ENCODE measurements at regions not wholly inside any gene's neighbourhood (a gene's known extent, or its start where the extent isn't known, plus 50 kb on each side); places are given as distances from the start of the nearest gene placed in this dataset.

DNA sequence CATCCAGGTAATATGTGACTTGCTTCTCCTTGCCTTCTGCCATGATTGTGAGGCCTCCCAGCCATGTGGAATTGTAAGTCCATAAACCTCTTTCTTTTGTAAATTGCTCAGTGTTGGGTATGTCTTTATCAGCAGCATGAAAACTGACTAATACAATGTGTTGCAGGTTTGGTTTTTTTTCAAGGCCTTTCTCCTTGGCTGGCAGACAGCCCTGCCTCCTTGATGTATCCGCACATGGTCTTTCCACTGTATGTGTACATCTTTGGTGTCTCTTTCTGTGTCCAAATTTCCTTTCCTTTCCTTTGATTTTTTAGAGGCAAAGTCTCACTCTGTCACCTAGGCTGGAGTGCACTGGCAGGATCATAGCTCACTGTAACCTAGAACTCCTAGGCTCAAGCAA is 260.1 kb downstream of the TUSC7 start:
- 96 to 100% (median 98%) methylated on average over 1 of the region's 1 CpG for WGBS, 3 donors
- Histone ChIP-seq H3K27me3 (ENCODE audit: insufficient read depth in 3 of 3, low read length in 2 of 3) (no peaks in the 10 kb centered on the region), H3K4me3 (no peak overlapping the region), H3K27ac (no peak overlapping the region), H3K9me3 (no peaks in the 10 kb centered on the region), H3K36me3 (ENCODE audit: insufficient read depth in 1 of 2, low read depth in 1 of 2) (no peaks in the 10 kb centered on the region), H3K4me1 (no peaks in the 10 kb centered on the region)
- intact Hi-C loops (cut with DNase I), result no loop called here
- TF ChIP-seq, protein P1, sequence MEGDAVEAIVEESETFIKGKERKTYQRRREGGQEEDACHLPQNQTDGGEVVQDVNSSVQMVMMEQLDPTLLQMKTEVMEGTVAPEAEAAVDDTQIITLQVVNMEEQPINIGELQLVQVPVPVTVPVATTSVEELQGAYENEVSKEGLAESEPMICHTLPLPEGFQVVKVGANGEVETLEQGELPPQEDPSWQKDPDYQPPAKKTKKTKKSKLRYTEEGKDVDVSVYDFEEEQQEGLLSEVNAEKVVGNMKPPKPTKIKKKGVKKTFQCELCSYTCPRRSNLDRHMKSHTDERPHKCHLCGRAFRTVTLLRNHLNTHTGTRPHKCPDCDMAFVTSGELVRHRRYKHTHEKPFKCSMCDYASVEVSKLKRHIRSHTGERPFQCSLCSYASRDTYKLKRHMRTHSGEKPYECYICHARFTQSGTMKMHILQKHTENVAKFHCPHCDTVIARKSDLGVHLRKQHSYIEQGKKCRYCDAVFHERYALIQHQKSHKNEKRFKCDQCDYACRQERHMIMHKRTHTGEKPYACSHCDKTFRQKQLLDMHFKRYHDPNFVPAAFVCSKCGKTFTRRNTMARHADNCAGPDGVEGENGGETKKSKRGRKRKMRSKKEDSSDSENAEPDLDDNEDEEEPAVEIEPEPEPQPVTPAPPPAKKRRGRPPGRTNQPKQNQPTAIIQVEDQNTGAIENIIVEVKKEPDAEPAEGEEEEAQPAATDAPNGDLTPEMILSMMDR (IDR thresholded peaks at IDR 0.05), result no peak
- ATAC-seq, result no peak
- no peak for DNase-seq

- Histone ChIP-seq H3K9me3 (no peaks in the 10 kb centered on the region), H3K27me3 (ENCODE audit: insufficient read depth in 3 of 3, low read length in 2 of 3) (no peaks in the 10 kb centered on the region), H3K4me3 (no peak overlapping the region), H3K4me1 (no peaks in the 10 kb centered on the region), H3K36me3 (ENCODE audit: insufficient read depth in 1 of 2, low read depth in 1 of 2) (no peaks in the 10 kb centered on the region), H3K27ac (no peak overlapping the region)
- DNase-seq (no peak), ATAC-seq (no peak)
- intact Hi-C loops (cut with DNase I), result no loop called here
- TF ChIP-seq, protein P1 (IDR thresholded peaks at IDR 0.05), result no peak
- WGBS, 3 donors, result 25 to 39% (median 32%) methylated on average over 4 of the region's 4 CpGs
These were observed 262.0 kb downstream of the TUSC7 start for GRCh38 chr3:116971531-116971930.

GRCh38 chr3:116974702-116975101 is 265.1 kb downstream of the TUSC7 start:
- TF ChIP-seq, protein P1 (IDR thresholded peaks at IDR 0.05), result no peak
- 36 to 89% (median 58%) methylated on average over 1 of the region's 1 CpG for WGBS, 3 donors
- Histone ChIP-seq H3K36me3 (ENCODE audit: insufficient read depth in 1 of 2, low read depth in 1 of 2) (no peaks in the 10 kb centered on the region), H3K4me3 (no peak overlapping the region), H3K27me3 (ENCODE audit: insufficient read depth in 3 of 3, low read length in 2 of 3) (no peaks in the 10 kb centered on the region), H3K9me3 (no peaks in the 10 kb centered on the region), H3K27ac (no peak overlapping the region), H3K4me1 (no peaks in the 10 kb centered on the region)
- intact Hi-C loops (cut with DNase I), result no loop called here
- DNase-seq, result no peak
- ATAC-seq, result no peak

GRCh38 chr3:116977441-116977840 is 267.9 kb downstream of the TUSC7 start:
- Histone ChIP-seq H3K36me3 (ENCODE audit: insufficient read depth in 1 of 2, low read depth in 1 of 2) (no peaks in the 10 kb centered on the region), H3K4me1 (no peaks in the 10 kb centered on the region), H3K27me3 (ENCODE audit: insufficient read depth in 3 of 3, low read length in 2 of 3) (no peaks in the 10 kb centered on the region), H3K27ac (no peak overlapping the region), H3K4me3 (no peak overlapping the region), H3K9me3 (no peaks in the 10 kb centered on the region)
- WGBS, 3 donors, result 80 to 90% (median 85%) methylated on average over 1 of the region's 1 CpG
- DNase-seq (no peak), ATAC-seq (no peak)
- TF ChIP-seq, protein P1 (IDR thresholded peaks at IDR 0.05), result no peak
- intact Hi-C loops (cut with DNase I), result no loop called here

DNA sequence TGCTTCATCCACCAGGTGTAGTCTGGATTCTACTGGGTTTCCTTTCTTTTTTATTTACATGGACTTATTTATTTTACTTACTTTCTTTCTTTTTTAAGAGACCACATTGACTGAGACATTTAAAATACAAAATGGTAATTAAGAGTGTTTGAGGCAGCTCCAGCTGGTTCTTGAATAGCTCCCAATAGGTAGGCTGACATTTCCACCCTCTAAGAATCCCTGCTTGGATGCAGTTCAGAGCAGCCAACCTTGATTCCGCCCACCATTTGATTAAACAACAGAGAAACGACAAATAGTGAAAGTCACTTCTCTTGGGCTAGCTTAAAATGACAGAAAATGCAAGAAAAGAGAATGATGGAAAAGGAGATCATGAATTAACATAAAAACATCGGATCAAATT is 270.5 kb downstream of the TUSC7 start:
- DNase-seq (no peak), ATAC-seq (no peak)
- H3K27me3 ChIP-seq (ENCODE audit: insufficient read depth in 3 of 3, low read length in 2 of 3), result no peaks in the 10 kb centered on the region

More for the DNA sequence above, 270.5 kb downstream of the TUSC7 start:
- Histone ChIP-seq H3K36me3 (ENCODE audit: insufficient read depth in 1 of 2, low read depth in 1 of 2) (no peaks in the 10 kb centered on the region), H3K27ac (no peak overlapping the region), H3K4me3 (no peak overlapping the region), H3K9me3 (no peaks in the 10 kb centered on the region), H3K4me1 (no peaks in the 10 kb centered on the region)
- intact Hi-C loops (cut with DNase I), result no loop called here
- 53 to 58% (median 53%) methylated on average over 3 of the region's 3 CpGs for WGBS, 3 donors
- TF ChIP-seq, protein P1 (IDR thresholded peaks at IDR 0.05), result no peak
